Stimulated activated CD8-positive, alpha-beta memory T cell treated with anti-CD3 and anti-CD28 coated beads, Interleukin-7, amount 100 ng/mL, for 4 hours (primary cell): ENCODE measurements at regions not wholly inside any gene's neighbourhood (a gene's known extent, or its start where the extent isn't known, plus 50 kb on each side); places are given as distances from the start of the nearest gene placed in this dataset.
A peak's percentile ranks its signal among the peaks of the same experiment; 100 is the strongest.
"Not testable (repeated sequence)": the region's sequence is repeated elsewhere in the genome, so short reads cannot be mapped to it uniquely, and the experiment has no call there.

ENCODE experiments used
- DNase-seq, 2 donors: peaks; one replicate each; pipeline ENCODE4 v3.0.0-alpha.2; 2020; ENCODE audit warnings: low read depth in 2 of 2

DNA sequence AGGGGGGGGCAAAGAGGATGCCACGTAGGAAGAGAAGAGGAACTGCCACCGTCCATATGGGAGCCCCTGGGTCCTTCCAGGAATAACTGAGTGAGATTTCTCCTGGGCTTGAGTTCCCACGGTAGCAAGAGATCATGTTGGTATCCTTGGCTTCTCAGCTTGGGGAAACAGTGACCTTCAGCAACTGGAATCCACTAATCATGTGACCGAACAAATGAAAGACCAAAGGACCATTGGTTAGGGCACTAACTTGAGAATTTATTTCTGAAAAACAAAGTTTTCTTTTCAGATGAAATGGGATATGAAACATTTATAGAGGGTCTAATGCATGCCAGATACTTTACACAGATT lies 259.4 kb upstream of the ID2 start:
- DNase-seq: no peak

DNA sequence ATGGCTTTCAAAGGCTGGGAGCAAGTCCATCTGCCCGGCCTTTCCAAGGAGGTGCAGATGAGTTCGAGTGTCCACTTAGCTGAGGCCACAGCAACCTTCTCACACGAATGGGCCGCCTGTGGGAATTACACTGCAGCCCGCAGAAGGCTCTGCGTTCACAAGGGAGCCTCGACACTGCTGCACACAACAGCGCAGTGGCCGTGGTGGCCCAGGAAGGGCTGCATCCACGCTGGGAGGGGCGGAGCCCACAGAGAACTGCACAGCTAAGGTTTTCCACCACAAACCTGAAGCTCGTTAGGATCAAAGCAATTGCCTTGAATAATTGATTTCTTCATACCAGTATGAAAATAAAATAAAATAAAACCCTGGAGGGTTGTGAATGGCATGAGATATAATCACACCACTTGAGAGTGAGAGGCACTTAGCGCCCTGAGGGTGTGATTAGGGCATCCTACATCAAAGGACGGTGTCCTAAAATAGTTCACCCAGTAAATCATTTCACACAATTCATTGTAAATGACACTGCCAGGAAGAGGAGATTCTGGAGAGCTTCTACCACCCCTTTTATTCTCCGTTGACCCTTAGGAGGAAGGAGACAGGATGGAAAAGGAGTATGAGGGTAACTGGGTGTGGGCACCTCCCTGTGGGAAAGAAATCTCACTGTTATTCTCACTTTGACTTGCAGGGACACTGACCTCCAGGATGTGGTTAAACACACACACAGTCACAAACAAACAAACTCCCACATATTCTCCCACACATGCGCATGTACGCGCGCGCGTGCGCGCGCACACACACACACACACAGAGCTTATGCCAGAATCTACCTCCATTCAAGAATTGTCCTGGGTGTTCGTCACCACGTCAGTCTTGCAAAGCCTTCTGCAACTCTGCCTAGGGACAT lies 256.6 kb upstream of the ID2 start:
- DNase-seq: peak in 1 of 2 donors; percentile 23

DNA sequence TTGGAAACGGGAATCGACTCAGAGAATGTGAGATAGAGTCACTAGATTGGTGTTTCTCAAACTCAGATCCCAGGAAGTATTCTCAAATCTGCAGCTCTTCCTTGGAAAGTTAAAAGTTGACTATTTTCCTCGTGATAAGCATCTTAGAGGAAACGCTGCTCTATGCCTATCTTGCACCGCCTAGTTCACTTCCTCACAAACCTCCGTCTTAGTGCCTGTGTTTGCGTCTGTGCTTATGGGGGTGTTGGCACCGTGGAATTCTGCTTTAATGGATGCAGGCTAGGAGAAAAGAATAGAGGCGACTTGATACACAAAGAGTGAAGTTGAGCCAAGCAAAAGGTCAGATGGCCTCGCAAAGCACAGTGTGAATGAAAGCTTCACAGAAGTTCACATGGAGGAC lies 255.3 kb upstream of the ID2 start:
- no peak for DNase-seq

DNA sequence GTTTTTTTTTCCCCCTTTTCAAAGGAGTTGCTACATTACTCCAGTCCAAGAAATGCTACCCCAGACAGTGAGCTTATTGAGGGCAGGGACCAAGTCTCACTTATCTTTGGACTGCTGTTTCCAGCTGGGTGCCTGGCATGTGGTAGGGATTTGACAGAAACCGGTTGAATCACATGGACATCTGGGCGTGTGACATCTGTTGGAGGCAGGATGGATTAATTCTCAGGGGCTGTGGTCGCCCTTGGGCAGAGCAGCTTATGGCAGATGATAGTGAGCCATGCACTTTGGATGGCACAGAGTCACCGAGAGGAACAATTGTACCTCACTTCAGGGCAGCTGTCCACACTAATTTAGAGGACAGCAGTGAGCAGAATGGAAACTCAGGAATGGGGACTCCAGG lies 254.6 kb upstream of the ID2 start:
- no peak for DNase-seq

DNA sequence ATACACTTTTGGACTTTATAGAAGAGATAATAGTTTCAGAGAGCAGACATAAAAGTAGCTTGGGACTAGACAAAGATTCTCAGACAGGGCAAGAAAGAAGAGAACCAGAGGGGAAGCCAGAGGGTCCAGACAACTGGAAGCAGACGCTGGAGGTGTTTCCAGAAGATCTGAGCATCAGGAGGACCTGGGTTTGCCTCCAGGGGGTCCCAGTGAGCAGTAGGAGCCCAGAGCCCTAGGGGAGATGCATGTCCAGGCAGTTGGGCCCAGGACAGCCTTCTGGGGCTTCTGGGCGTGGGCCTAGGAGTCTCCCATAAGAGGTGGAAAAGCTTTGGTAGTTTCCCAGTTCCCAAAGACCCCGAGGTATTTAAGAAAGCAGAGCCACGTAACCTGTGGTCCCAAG lies 251.2 kb upstream of the ID2 start:
- no peak for DNase-seq

DNA sequence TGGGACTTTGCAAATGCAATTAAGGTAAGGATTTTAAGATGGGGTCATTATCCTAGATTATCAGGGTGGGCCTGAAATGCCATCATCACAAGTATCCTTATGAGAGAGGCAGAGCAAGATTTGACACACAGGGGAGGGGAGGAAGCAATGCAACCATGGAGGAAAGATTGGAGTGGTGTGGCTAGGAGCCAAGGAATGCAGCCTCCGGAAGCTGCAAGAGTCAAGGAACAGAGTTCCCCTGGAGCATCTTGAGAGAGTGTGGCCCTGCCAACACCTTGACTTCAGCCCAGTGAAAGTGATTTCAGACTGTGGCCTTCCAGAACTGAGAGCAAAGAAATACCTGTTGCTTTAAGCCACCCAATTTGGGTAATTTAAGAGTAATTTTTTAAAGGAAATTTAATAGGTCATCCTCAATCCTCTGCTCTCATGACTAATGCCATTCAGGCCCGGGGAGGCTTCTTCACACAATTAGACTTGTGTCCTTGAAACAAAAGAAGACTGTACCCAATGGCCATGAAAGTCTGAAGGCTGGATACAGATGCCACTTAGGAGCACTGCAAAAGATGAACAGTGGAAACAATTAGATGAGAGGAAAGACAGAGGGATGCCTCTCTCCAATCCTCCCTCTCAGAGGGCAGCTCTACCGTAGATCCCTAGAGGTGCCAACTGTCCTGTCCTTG lies 250.3 kb upstream of the ID2 start:
- no peak for DNase-seq

DNA sequence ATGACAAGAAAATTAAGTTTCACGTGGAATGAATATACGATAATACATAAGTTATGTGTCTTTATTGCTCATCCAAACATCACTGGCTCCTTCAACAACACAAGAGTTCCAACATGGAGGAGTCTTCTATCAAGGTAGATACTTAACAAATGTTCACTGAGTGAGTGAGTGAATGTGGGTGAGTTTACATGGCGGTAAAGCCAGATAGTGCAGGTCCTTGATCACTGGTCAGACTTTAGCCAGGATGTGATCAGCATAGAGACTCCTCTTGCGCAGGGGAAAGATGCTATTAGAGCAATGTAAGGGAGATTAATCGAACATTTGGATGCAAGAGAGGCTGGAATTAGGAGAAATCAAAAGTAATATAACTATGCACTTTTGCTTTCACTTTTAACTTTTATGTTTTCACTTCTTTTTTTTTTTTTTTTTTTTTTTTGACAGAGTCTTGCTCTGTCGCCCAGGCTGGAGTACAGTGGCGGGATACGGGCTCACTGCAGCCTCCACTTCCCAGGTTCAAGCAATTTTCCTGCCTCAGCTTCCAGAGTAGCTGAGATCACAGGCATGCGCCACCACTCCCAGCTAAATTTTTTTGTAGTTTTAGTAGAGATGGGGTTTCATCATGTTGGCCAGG lies 249.0 kb upstream of the ID2 start:
- no peak for DNase-seq

DNA sequence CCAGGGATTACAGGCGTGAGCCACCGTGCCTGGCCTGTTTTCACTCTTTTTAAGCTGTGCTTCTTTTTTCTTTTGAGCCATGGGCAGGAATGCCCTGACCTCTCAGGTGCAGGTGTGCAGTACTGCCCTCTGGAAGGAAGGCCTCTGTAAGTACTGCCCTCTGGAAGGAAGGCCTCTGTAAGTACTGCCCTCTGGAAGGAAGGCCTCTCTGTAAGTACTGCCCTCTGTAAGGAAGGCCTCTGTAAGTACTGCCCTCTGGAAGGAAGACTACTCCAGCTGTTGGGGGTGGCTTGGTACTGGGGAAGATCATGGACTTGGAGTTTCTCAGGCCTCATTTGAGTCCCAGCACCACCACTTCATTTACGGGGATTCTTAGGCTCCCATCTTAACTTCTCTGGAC lies 248.5 kb upstream of the ID2 start:
- DNase-seq: no peak

DNA sequence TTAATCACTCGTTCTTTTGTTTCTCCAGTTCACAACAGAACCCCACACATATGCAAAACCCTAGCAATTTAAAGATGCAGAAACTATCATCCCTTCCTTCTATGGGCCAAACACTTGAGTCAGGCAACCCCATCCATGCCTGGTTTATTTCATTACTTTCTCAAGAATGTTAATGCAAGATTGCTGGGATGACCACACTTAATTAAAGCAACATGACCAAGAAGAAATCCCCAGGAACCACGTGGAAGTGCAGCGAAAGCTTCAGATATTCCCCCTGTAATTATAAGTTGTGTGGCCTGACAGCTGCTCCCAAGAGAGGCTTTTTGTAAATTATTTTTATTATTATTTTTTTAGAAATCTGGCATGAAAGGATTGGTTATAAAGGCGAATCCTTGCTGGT lies 246.2 kb upstream of the ID2 start:
- no peak for DNase-seq

DNA sequence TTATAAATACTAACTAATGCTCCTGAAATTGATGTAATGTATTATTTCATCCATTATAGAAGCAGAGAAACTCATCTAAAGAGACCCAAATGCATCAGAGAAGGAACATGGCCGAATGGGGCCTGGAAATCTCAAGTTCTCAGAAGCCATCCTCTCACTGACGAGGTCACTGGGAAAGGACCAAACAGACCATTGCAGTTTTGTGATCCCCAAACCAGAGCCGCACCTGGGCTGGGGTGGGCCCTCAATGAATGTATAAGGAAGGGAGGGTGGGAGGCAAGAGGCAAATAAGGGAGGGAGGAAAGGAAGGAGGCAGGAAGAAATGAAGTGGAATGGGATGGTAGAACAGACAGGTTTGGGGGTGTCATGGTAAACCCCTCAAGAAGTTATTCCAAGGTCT lies 245.3 kb upstream of the ID2 start:
- no peak for DNase-seq

DNA sequence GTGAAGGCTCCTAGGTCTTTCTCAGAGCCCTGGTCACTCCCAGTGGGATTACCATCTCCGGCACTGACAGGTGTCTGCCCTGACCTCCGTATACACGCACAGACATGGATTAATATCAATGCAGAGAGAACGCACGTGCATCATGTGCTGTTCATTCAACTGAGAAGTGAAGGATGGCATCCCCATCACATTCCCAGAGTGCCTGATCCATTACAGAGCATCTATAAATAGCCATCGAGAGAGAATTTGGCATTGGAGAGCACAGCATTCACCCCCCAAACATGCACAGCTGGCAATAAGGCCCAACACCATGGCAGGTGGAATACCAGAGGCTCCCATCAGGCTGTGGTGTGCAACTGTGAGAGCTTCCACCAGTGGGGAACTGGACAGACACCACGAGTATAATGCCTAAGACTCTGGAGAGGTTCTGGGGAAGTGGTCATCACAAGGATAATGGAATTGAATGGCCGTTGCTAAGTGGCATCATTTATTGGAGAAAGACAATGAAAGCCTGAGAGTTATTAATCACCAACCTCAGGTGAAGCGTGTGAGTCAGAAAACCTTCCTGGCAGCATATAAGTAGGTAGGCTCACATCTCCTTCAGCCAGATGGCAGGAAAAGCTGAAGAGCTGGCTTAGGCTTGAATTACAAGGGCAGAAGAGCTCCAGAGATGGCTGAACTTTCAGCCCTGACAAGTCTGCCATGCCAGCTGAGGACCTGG lies 244.5 kb upstream of the ID2 start:
- DNase-seq: no peak

DNA sequence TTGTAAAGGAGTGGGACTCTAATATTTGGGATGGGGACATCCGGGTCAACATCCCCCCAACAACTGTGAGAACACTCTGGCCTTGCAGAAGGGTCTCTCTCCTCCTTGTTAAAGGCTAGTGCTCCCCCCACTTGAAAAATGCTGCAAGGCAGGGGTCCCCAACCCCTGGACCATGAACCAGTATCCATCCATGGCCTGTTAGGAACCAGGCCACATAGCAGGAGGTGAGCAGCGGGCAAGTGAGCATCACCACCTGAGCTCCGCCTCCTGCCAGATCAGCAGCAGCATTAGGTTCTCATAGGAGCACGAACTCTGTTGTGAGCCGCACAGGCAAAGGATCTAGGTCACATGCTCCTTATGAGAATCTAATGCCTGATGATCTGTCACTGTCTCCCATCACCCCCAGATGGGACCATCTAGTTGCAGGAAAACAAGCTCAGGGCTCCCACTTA lies 243.9 kb upstream of the ID2 start:
- DNase-seq: no peak

DNA sequence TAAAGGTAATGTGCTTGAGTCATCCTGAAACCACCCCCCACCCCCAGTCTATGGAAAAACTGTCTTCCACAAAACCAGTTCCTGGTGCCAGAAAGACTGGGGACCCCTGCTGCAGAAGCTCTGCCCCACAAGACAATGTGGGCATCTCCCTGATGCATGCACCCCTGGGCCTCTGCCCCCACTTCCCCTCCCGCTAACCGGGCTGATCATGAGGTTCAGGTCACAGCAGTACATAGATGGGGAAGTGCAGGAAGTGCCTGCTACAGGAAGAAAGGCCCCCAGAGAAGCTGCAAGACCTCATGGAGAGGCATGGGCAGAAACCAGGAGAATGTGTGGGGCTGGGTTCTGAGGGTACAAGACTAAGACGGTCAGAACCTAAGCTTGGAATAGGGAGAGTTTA lies 243.4 kb upstream of the ID2 start:
- no peak for DNase-seq

DNA sequence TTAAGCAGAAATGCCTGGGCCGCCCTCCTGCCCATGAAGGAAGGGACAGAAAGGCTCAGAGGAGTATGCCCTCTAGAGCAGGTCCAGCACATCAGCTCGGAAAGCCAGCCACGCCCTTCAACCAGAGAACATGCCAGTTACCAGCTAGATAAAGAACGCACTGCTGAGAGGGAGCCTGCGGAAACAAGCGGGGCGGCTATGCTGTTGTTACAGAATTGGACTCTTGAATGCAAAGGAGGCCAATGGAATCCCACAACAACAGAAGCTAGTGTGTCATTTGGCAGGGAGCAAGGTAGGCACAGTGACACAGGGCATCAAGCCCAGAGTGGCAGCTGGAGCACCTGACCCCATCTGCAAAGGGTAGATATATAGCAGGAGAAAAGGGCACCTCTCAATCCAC lies 242.9 kb upstream of the ID2 start:
- no peak for DNase-seq

DNA sequence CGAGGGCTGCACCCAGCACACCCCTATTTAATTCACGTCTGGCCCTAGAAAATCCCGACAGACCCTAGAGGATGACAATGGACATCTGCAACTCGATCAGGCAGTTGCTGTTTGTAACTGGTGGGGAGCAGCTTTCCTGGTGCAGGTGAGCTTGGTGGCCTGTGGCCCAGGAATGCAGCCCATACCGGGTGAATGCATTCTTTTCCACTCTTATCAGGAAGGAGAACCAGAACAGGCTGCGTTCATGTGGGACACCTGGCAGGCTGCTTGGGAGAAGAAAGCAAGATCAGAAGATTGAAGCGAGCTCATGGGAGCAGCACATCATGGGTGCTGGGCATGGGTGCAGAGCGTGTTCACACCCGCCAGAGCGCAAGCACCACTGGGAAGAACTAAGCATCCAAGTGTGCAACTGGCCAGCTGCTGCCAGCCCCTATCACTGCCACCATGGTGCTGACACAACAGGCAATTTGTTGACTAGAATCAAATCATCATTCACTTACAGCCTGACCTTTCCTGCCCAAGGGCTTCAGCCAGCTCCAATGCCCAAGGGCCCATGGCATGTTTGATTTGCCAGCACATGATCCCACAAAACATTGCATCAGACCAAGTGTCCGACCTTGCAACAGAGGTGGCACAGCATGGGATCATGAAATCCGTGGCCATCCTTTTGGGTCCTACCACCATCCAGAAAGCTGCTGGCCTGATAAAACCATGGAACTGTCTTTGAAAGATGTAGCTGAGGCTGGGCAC lies 241.7 kb upstream of the ID2 start:
- DNase-seq: no peak

DNA sequence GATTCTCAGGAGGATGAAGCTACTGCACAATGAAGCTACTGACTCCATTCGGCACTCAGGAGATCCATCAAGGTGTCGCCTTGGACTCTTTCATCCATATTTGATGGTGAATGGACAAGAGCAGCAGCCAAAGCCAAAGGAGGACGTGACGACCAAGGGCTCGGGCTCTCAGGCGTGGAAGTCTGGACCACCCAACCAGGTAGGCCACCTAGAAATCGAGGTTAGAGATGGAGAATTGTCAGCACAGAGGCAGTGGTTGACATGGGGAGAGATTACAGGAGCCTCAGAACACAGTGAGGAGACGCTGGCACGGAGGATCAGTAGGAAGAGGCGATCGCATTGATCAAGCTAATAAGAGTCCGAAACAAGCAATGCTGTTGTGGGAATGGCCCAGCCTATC lies 240.5 kb upstream of the ID2 start:
- DNase-seq: no peak

DNA sequence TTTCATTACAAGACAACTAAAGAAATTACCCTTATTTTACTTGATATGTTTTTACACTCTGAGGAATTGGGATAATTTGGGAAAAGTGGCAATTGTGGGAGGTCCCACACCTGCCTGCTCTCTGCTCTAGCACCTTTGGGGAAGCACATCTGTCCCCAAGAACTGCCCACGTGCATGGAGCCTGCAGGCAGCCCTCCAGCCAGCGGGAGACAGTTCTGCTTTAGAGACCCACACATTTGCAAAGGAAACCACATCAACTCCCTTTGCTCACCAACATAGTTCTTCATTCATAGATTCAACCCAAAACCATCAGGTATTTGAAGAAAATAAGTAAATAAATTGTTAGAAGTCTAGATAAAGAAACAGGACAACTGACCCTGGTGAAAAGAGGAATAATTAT lies 239.9 kb upstream of the ID2 start:
- DNase-seq: no peak

DNA sequence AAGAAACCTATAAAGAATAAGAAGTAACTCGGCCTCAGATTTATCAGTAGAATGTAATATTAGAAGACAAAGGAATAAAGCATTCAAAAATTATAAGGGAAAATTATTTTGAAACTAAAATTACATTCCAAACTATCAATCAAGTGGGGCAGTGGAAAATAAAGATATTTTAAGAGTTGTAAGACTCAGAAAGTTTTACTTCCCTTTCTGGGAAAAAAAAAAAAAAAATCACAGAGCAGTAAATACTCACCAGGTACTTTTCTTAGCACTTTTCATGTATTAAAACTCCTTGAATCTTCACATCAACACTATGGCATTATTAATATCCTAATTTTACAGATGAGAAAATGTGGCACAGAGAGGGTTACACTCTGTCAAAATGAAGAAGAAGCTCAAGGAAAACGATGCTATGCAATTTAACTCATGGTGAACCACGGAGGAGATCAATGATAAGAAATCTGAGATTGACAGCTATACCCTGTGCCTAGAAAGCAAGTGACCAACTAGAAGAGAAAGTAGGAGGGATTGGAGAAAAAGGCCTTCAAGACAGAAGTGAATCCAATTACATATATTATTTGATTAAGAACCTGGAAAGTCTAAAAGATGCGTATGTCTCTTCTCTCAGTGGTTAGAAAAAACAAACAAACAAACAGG lies 238.9 kb upstream of the ID2 start:
- DNase-seq: no peak

DNA sequence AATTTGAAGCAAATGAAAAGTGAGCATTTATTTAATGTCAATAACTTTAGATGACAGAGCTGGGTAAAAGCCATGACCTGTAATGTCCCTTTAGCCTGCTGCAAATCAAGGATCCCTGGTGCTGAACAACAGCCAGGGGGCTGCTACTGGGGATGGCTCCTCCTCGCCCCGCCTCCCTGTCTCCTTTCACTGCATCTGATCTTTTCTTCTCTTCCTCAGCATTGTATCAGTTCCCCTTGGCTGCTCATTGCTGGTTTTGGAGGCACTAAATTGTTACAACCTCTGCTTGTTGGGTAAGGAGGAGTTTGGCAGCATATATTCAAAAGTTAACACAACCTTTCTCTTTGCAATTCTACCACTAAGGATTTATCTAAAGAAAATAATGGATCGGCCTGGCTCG lies 236.3 kb upstream of the ID2 start:
- DNase-seq: no peak

DNA sequence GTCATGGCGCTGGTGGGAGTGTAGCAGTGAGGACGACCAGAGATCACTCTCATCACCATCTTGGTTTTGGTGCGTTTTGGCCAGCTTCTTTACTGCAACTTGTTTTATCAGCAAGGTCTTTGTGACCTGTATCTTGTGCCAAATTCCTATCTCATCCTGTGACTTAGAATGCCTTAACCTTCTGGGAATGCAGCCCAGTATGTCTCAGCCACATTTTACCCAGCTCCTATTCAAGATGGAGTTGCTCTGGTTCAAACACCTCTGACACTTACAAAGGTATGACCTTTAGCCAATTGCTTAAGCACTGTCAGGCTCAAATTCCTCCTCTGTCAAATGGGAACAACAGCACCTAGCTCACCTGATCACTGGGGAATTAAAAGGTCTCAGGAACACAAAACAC lies 235.1 kb upstream of the ID2 start:
- not testable (repeated sequence) for DNase-seq

DNA sequence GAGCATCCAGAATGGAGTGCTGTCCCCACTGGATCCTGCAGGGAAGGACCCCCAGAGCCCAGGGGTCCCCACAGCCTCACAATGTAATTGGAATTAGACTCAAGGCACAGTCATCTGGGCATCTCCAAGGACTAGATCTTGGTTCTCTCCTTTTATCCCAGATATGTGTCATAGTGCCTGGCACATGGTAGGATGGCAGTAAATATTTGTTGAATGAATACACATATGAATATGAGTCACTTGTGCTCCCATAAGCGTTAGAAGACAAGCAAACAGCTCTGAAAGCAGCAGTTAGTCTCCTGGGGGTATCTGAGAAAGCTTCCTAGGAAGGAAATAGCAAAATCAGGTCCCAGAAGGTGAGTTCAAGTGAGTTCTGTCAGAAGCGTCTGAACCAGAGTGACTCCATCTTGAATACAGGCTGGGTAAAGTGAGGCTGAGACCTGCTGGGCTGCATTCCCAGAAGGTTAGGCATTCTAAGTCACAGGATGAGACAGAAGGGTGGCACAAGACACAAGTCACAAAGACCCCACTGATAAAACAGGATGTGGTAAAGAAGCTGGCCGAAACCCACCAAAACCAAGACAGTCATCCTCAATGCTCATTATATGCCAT lies 234.1 kb upstream of the ID2 start:
- DNase-seq: no peak
